GM12865 (cell line): ENCODE measurements at regions not wholly inside any gene's neighbourhood (a gene's known extent, or its start where the extent isn't known, plus 50 kb on each side); places are given as distances from the start of the nearest gene placed in this dataset.

Source experiments
- DNase-seq: peaks from one replicate; pipeline ENCODE4 v3.0.0; 2010; ENCODE audit warnings: low read depth
- H3K4me3 ChIP-seq: 2 replicates; pipeline ENCODE4 v1.5.1; 2011; ENCODE audit warnings: mild to moderate bottlenecking, low read depth, low read length, control low read depth
- TF ChIP-seq, protein P1 (sequence below): IDR thresholded peaks from 2 replicates; pipeline ENCODE4 v1.5.1; 2011; ENCODE audit warnings: low read length, control low read depth, low read depth, inconsistent platforms; ENCODE audit not compliant: insufficient read depth; ENCODE audit errors: missing control alignments

DNA sequence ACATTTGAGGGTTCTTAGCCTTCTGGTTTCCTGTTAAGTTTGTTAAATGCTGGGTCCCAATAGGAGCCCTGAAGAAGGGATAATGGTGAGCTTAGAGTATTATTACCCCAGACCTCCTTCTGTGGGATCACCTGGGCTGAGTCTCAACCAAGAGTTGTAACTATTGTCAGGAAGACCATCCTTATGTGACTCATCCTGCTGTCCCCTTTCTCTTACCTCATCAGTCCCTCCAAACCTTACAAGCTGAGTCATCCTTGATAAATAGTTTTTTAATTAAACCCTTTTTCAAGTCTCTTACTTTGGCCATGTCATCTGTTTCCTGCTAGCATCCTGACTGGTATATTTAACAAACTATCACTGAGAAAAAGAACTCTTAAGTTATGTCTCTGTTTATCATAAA is 502.8 kb downstream of the LRRC70 start:
- no peak overlapping the region for H3K4me3 ChIP-seq
- TF ChIP-seq, protein P1, sequence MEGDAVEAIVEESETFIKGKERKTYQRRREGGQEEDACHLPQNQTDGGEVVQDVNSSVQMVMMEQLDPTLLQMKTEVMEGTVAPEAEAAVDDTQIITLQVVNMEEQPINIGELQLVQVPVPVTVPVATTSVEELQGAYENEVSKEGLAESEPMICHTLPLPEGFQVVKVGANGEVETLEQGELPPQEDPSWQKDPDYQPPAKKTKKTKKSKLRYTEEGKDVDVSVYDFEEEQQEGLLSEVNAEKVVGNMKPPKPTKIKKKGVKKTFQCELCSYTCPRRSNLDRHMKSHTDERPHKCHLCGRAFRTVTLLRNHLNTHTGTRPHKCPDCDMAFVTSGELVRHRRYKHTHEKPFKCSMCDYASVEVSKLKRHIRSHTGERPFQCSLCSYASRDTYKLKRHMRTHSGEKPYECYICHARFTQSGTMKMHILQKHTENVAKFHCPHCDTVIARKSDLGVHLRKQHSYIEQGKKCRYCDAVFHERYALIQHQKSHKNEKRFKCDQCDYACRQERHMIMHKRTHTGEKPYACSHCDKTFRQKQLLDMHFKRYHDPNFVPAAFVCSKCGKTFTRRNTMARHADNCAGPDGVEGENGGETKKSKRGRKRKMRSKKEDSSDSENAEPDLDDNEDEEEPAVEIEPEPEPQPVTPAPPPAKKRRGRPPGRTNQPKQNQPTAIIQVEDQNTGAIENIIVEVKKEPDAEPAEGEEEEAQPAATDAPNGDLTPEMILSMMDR, result no peak
- no peak for DNase-seq

GRCh38 chr5:63070001-63070400 is 491.4 kb downstream of the LRRC70 start:
- TF ChIP-seq, protein P1, result no peak
- DNase-seq, result no peak
- no peak overlapping the region for H3K4me3 ChIP-seq

DNA sequence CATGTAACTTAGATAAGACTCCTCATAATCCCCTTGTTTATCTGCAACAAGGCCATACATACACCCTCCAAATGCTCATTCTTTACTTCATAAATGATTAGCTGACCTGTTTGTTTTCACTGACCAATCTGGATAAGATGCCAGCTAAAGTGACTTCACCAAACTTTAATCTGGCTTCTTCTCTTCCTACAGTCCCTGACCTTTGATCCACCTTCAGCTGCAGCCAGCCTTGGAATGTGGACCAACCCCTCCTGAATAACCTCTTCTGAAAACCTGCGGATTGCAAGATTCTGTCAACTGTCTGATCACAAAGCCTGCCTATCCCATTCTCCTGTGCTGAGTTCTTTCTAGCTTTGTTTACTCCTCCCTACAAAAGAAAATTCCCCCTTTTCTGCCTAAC is 476.8 kb downstream of the LRRC70 start:
- no peak for DNase-seq
- no peak overlapping the region for H3K4me3 ChIP-seq
- TF ChIP-seq, protein P1, result no peak

GRCh38 chr5:63053019-63053638 is 474.5 kb downstream of the LRRC70 start:
- TF ChIP-seq, protein P1, result no peak
- no peak for DNase-seq
- H3K4me3 ChIP-seq, result no peak overlapping the region

GRCh38 chr5:63050916-63051315 is 472.3 kb downstream of the LRRC70 start:
- DNase-seq, result no peak
- TF ChIP-seq, protein P1, result no peak
- no peak overlapping the region for H3K4me3 ChIP-seq

DNA sequence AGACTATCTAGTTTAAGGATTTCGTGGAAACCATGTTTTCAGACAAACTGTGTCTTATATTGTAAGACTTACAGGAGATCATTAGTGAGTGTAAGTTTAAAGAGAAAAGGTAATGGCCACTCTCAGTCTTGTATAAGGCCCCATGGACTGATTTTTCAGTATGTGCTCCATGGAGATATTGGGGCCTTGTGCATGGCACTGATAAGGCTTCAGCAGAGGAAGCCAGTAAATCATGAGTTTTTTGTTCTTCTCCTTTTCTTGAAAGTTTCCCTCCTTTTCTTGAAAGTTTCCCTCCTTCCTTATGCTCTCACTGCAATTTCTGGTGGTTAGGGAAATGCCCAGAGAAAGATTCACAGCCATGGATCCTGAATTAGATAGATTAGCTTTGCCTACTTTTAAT is 471.3 kb downstream of the LRRC70 start:
- no peak overlapping the region for H3K4me3 ChIP-seq
- DNase-seq, result no peak
- TF ChIP-seq, protein P1, result no peak

DNA sequence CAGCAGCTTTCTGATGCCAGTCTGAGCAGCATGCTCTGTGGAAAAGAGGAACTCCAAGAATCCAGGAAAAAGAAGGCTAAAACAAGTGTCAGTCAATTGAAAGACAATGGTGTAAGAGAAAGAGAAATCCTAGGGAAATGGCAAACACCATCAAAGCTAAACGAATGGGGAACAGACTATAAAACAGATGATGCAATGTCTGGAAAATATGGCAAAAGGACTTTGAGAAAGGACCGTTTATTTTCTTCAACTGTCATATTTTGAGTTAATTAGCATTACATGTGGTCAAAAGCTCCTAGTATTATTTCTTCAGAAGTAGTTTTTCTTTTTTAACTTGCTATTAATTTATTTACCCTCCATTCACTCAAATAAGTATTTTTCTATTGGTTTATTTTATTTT is 465.2 kb downstream of the LRRC70 start:
- TF ChIP-seq, protein P1, result no peak

More for the DNA sequence above, 465.2 kb downstream of the LRRC70 start:
- no peak for DNase-seq
- H3K4me3 ChIP-seq, result no peak overlapping the region
